ENCODE measurements at regions not wholly inside any gene's neighbourhood (a gene's known extent, or its start where the extent isn't known, plus 50 kb on each side); places are given as distances from the start of the nearest gene placed in this dataset.
A peak's percentile ranks its signal among the peaks of the same experiment; 100 is the strongest.

GRCh38 chr6:137968901-137969300 lies 101.8 kb downstream of the TNFAIP3 start (continued):
- no peak for TF ChIP-seq ZNF518B (CRISPR knock-in tag; IDR thresholded peaks at IDR 0.05)
- no peak for TF ChIP-seq MGA (IDR thresholded peaks at IDR 0.05)
- no peak for TF ChIP-seq TCFL5 (CRISPR knock-in tag; conservative IDR thresholded peaks at IDR 0.05)
- TF ChIP-seq ZNF561 (CRISPR knock-in tag; conservative IDR thresholded peaks at IDR 0.05), result no peak
- TF ChIP-seq GATAD2B (IDR thresholded peaks at IDR 0.05; ENCODE audit: borderline replicate concordance), result peak; percentile 32; the same call in 1 of the 2 replicates
- TF ChIP-seq MEIS2 (IDR thresholded peaks at IDR 0.05; ENCODE audit: partially characterized antibody), result peak; percentile 48
- no peak for TF ChIP-seq ETS1 (conservative IDR thresholded peaks at IDR 0.05; ENCODE audit: control insufficient read depth, low read depth, low read length)
- no peak for TF ChIP-seq ZBED1 (IDR thresholded peaks at IDR 0.05)
- no peak for TF ChIP-seq GABPB1 (CRISPR knock-in tag; IDR thresholded peaks at IDR 0.05)
- no peak for TF ChIP-seq MYC (IDR thresholded peaks at IDR 0.05; ENCODE audit: low read depth, low read length)
- no peak for TF ChIP-seq MYC (CRISPR knock-in tag; IDR thresholded peaks at IDR 0.05; ENCODE audit: borderline replicate concordance, low read depth)
- TF ChIP-seq RFX1 (IDR thresholded peaks at IDR 0.05), result no peak
- no peak for TF ChIP-seq FOXJ3 (CRISPR knock-in tag; IDR thresholded peaks at IDR 0.05)
- TF ChIP-seq MTA1 (IDR thresholded peaks at IDR 0.05; ENCODE audit: borderline replicate concordance), result peak; percentile 80; the same call in 1 of the 2 replicates

Data from K562 (cell line).